GM21447 (cell line): ENCODE measurements at regions not wholly inside any gene's neighbourhood (a gene's known extent, or its start where the extent isn't known, plus 50 kb on each side); places are given as distances from the start of the nearest gene placed in this dataset.

Experiments
- ATAC-seq: cut with Tn5 transposase; IDR thresholded peaks from one replicate; pipeline ENCODE4 v1.9.1; 2021; ENCODE audit not compliant: unreplicated experiment

DNA sequence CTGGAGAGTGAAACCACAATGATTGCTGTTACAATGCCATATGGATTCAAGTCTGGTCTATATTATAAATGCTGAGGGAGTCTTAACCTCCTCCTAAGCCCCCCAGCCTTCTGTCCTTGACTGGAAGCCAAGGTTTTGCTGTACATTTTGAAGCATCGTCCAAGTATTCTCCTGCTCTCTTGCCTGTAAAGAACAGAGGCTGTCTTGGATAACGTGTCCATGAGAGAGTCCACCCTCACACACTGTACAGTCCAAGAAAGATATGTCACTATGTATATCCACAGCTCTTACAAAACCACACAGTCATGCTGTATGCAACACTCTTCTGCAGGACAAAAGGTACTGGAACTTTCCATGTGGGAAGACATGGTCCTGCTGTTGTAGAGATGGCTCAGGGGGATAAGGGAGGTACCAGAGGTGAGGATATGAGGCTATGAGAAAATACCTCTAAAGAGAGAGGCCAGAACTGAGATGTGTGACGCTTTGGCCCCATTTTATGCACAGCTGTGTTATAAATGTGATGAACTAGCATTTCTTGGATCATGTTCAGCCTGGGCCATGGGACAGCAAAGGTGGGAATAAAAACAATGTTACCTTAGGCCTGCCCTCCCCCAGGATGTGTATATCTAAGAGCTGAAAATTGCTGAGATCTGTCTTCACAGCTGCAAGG, 678.6 kb downstream of the IQCM start:
- ATAC-seq, result no peak

DNA sequence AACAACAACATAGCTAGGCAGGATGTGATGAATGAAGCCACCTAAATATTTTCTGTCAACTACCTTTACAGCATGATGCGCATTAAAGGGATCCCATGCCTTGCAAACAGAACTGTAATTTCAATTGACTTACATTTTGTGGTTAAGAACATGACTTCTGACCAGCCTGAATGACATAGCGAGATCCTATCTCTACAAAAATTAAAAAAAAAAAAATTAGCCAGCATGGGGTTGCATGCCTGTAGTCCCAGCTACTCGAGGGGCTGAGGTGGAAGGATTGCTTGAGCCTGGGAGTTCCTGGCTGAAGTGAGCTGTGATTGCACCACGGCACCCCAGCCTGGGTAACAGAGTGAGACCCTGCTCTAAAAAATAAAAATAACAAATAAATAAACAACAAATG, 680.6 kb downstream of the IQCM start:
- ATAC-seq, result no peak

DNA sequence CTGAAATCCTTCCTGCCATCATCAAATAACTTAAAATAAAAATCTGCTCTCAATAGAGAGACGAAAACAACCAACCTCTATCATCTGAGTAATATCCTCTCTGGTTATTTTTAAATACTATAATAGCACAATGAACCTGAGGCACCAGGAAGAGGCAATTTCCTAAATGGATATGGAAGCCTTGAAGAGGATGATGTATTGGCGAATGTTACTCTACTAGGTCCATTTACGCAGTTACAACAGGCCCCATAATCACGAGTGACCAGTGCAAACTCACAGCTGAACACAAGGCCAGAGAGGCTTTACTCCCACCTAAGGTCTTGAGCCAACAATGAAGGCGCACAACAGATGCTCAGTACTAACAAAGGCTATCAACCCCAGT, 678.8 kb upstream of the NR3C2 start:
- no peak for ATAC-seq

DNA sequence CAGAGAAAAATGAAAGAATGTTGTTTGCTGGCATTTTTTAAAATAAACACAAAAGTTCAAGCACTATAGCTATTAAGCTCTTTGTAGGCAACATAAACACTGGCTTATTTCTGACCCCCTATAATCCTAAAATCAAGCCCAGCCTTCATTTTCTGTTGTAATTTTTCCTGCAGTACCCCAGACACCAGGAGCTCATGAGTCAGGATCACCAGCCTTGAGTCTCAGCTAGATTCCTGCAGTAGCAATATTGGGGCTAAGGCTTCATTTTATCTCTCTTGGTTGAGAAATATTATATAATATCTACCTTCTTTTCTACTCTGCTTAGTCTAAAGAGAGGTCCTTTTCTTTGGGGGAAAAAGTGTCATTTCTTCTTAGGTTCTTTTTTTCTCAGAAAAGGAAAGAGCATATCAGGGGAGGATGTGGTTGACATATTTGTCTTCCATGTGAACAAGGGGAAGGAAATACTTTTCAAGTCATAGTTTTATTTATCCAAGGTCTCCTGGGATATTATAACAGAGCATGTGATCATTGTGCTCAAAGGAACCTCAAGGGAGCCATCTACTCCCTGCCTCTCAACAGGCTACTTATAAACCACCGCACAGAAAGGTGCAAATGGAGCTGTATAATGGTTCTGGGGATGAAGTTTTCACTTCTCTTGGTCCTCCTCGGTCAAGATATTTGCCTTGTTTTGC, 678.3 kb upstream of the NR3C2 start:
- no peak for ATAC-seq

DNA sequence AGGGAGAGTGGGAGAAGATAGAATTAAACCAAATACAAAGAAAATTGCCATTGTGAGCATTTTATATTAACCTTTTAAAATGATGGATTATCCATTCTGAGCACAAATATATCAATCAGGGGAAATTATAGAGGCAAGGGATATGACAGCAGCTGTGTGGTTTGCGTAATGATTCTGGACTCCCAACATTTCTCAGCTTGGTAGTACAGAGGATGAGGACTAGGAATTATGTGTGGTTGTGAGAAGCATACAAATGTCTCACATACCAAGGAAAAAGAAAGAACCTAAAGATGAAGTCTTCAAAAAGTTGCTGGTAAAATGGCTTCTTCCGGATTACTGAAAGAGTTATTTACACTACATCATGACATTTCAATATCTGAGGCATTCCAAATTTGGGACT, 674.6 kb upstream of the NR3C2 start:
- no peak for ATAC-seq

- ATAC-seq, result no peak
These were observed 671.7 kb upstream of the NR3C2 start for GRCh38 chr4:149113804-149114430.

DNA sequence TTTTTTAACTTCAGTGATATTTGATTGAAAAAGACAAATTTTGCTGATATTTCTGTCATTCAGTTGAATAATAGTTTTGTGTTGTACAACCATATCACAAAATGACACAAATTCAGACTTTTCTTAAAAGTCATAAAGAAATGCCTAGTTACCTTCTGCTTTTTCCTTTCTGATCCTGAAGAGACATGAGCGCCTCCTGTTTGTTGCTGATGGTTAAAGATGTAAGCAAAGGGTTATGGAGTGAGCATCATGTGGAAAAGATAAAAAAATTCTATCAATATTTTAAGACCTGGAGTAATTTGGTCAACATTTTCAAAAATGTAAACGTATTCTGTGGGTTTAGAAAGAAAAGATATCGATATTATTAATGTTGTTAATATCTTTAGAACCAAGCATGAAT, 669.9 kb upstream of the NR3C2 start:
- no peak for ATAC-seq

DNA sequence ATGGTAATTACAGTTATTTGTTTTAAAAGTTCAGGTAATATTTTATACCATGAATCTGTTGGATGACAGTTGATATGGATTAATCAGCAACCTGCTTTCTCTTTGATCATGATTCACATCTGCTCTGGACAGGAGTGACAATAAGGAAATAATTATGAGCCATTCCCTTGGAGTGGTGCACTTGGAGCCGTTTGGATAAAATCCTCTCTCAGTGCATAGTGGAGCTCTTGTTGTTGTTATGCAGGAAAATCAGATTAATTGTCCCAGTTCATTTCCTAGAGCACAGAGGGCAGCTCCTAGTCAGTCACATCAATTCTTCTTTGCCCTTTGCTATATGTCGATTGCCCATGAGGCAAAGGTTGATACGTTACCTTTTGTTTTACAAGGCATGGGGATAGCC, 668.3 kb upstream of the NR3C2 start:
- ATAC-seq, result no peak

DNA sequence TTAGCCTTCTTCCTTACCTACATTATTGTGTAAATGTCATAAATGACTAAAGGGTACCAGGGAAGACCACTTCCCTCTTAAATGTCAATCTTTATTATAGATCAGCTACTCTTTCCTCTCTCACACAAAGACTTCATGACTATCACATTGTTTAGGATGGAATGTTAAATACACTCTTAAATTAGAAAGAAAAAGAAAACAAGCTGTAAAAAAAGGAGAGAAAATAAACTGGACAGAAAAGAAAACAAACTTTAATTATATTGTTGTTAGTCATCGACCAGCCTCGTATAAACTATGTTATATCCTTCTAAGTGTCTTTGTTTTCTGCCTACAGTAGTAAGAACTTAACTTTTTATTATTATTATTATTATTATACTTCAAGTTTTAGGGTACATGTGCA, 666.4 kb upstream of the NR3C2 start:
- no peak for ATAC-seq

GRCh38 chr4:149102765-149103164, 660.6 kb upstream of the NR3C2 start:
- no peak for ATAC-seq

- ATAC-seq, result no peak
These were observed 659.4 kb upstream of the NR3C2 start for GRCh38 chr4:149101649-149102048.

- ATAC-seq, result no peak
These were observed 653.6 kb upstream of the NR3C2 start for GRCh38 chr4:149095811-149096210.

DNA sequence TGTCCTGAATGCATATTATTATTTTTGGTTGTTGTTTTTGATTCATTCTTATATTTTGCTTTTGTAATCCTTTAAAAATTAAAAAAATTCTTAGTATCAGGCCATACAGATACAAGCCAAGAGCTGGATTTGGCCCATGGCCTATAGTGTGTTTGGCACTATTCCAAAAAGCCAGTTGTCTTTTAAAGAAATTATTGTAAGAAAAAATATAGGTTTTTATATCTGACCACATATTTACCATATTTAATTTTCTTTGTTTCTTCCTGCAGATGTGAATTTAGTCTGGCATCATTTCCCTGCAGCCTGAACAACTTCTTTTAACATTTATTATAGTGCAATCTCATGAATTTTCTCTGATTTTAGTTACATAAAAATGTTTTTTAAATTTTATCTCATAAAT, 652.8 kb upstream of the NR3C2 start:
- ATAC-seq, result no peak

DNA sequence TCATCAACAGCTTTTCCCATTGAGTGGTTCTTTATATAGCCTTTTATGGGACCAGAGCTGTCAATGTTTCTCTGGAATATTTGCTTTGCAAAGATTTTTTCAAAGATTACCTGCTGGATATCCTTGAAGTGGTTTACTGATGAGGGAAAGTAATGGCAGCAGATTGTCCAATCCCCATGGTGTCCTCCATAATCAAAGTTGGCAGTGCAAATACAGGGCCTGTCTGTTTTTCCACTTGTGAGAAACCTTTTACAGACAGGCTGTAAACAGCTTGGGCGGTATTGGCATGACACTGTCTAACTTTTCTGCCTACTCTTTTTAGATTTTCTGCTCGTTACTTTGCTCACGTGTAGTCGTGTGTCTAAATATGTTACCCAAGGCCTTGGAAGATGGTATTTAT, 641.9 kb upstream of the NR3C2 start:
- no peak for ATAC-seq

- ATAC-seq, result no peak
These were observed 635.0 kb upstream of the NR3C2 start for GRCh38 chr4:149077181-149077580.

GRCh38 chr4:149076401-149076800, 634.2 kb upstream of the NR3C2 start:
- ATAC-seq, result no peak

DNA sequence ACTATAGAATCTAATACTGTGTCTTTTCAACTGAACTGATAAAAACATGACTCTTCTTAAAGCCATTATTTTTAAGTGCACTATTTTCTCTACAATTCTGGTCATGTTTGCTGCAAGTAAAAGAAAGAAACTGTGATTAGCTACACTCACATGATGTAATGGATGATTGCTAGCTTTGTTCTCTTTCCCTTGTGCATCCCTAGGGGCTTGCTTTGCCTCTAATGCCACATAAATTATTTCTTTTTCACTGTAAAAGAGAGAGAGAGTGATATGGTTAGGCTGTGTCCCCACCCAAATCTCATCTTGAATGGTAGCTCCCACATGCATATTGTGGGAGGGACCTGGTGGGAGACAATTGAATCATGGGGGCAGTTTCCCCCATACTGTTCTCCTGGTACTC, 630.2 kb upstream of the NR3C2 start:
- ATAC-seq, result no peak

- ATAC-seq, result no peak
These were observed 623.5 kb upstream of the NR3C2 start for GRCh38 chr4:149065753-149066152.

DNA sequence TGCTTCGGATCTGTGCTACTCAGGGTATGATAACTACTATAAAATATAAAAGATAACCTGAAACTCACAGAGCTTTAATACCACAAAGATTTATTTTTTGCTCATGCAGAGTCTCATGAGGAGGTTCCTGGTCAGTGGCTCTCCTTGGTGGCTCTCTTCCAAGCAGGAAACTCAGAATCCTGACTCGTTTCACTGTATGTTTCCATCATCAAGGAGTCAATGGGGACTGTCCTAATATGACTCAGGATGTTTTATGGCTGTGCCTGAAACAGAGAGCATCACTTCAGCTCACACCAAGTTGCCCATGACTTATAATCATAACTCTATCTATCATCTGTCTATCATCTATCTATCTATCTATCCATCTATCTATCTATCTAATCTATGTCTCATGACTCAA, 620.8 kb upstream of the NR3C2 start:
- no peak for ATAC-seq

GRCh38 chr4:149057594-149057993, 615.4 kb upstream of the NR3C2 start:
- no peak for ATAC-seq

DNA sequence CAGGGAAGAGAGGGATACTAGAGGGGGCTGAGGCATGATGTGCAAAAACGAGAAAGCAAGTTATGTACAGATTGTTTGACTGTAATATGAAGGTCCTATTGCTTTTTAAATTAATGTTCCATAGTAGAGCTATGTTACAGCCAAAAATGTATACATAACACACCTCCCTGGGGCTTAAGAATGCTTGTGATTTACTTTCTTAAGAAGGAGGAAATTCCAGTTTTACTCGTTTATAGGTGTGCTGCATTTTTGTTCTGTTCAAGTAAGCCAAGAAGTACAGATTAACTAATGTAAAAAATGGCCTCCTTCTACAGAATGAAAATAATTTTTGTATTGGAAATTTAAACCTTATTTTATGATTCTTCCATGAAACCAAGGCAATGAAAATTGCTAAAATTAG, 614.4 kb upstream of the NR3C2 start:
- no peak for ATAC-seq

- ATAC-seq, result no peak
These were observed 613.4 kb upstream of the NR3C2 start for GRCh38 chr4:149055624-149056023.

- no peak for ATAC-seq
These were observed 608.6 kb upstream of the NR3C2 start for GRCh38 chr4:149050840-149051239.
